ENCODE measurements at regions not wholly inside any gene's neighbourhood (a gene's known extent, or its start where the extent isn't known, plus 50 kb on each side); places are given as distances from the start of the nearest gene placed in this dataset.

DNA sequence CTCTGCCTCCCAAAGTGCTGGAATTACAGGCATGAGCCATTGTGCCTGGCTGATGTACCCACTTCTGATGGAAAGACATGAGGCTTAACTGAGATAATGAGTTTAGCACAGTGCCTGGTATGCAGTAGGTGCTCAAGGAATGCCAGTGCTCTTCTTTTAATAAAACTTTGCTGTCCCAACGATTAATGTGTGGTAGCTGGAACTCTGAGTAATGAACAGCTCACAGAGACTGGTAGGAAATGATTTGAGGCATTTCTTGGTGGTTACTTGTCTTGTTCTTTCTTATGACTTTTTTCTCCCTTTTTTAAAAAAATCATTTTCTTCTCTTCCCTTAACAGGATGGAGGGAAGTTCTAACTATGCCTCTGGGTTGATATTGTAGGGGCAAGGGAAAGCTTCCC is 235.7 kb upstream of the PWP1 start (continued):
- TF ChIP-seq, protein P1, sequence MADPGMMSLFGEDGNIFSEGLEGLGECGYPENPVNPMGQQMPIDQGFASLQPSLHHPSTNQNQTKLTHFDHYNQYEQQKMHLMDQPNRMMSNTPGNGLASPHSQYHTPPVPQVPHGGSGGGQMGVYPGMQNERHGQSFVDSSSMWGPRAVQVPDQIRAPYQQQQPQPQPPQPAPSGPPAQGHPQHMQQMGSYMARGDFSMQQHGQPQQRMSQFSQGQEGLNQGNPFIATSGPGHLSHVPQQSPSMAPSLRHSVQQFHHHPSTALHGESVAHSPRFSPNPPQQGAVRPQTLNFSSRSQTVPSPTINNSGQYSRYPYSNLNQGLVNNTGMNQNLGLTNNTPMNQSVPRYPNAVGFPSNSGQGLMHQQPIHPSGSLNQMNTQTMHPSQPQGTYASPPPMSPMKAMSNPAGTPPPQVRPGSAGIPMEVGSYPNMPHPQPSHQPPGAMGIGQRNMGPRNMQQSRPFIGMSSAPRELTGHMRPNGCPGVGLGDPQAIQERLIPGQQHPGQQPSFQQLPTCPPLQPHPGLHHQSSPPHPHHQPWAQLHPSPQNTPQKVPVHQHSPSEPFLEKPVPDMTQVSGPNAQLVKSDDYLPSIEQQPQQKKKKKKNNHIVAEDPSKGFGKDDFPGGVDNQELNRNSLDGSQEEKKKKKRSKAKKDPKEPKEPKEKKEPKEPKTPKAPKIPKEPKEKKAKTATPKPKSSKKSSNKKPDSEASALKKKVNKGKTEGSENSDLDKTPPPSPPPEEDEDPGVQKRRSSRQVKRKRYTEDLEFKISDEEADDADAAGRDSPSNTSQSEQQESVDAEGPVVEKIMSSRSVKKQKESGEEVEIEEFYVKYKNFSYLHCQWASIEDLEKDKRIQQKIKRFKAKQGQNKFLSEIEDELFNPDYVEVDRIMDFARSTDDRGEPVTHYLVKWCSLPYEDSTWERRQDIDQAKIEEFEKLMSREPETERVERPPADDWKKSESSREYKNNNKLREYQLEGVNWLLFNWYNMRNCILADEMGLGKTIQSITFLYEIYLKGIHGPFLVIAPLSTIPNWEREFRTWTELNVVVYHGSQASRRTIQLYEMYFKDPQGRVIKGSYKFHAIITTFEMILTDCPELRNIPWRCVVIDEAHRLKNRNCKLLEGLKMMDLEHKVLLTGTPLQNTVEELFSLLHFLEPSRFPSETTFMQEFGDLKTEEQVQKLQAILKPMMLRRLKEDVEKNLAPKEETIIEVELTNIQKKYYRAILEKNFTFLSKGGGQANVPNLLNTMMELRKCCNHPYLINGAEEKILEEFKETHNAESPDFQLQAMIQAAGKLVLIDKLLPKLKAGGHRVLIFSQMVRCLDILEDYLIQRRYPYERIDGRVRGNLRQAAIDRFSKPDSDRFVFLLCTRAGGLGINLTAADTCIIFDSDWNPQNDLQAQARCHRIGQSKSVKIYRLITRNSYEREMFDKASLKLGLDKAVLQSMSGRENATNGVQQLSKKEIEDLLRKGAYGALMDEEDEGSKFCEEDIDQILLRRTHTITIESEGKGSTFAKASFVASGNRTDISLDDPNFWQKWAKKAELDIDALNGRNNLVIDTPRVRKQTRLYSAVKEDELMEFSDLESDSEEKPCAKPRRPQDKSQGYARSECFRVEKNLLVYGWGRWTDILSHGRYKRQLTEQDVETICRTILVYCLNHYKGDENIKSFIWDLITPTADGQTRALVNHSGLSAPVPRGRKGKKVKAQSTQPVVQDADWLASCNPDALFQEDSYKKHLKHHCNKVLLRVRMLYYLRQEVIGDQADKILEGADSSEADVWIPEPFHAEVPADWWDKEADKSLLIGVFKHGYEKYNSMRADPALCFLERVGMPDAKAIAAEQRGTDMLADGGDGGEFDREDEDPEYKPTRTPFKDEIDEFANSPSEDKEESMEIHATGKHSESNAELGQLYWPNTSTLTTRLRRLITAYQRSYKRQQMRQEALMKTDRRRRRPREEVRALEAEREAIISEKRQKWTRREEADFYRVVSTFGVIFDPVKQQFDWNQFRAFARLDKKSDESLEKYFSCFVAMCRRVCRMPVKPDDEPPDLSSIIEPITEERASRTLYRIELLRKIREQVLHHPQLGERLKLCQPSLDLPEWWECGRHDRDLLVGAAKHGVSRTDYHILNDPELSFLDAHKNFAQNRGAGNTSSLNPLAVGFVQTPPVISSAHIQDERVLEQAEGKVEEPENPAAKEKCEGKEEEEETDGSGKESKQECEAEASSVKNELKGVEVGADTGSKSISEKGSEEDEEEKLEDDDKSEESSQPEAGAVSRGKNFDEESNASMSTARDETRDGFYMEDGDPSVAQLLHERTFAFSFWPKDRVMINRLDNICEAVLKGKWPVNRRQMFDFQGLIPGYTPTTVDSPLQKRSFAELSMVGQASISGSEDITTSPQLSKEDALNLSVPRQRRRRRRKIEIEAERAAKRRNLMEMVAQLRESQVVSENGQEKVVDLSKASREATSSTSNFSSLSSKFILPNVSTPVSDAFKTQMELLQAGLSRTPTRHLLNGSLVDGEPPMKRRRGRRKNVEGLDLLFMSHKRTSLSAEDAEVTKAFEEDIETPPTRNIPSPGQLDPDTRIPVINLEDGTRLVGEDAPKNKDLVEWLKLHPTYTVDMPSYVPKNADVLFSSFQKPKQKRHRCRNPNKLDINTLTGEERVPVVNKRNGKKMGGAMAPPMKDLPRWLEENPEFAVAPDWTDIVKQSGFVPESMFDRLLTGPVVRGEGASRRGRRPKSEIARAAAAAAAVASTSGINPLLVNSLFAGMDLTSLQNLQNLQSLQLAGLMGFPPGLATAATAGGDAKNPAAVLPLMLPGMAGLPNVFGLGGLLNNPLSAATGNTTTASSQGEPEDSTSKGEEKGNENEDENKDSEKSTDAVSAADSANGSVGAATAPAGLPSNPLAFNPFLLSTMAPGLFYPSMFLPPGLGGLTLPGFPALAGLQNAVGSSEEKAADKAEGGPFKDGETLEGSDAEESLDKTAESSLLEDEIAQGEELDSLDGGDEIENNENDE (IDR thresholded peaks at IDR 0.05; ENCODE audit: insufficient replicate concordance, low read length), result no peak
- no peak for TF ChIP-seq NRF1 (IDR thresholded peaks at IDR 0.05; ENCODE audit: low read depth, low read length)
- TF ChIP-seq, protein P2, sequence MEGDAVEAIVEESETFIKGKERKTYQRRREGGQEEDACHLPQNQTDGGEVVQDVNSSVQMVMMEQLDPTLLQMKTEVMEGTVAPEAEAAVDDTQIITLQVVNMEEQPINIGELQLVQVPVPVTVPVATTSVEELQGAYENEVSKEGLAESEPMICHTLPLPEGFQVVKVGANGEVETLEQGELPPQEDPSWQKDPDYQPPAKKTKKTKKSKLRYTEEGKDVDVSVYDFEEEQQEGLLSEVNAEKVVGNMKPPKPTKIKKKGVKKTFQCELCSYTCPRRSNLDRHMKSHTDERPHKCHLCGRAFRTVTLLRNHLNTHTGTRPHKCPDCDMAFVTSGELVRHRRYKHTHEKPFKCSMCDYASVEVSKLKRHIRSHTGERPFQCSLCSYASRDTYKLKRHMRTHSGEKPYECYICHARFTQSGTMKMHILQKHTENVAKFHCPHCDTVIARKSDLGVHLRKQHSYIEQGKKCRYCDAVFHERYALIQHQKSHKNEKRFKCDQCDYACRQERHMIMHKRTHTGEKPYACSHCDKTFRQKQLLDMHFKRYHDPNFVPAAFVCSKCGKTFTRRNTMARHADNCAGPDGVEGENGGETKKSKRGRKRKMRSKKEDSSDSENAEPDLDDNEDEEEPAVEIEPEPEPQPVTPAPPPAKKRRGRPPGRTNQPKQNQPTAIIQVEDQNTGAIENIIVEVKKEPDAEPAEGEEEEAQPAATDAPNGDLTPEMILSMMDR (IDR thresholded peaks at IDR 0.05; ENCODE audit: control extremely low read depth in 1 of 3, insufficient read depth in 1 of 3, low read depth in 1 of 3, low read length in 3 of 3), result no peak
- no peak for TF ChIP-seq PHF8 (conservative IDR thresholded peaks at IDR 0.05; ENCODE audit: low read depth, low read length)
- TF ChIP-seq EGR1 (IDR thresholded peaks at IDR 0.05; ENCODE audit: borderline replicate concordance, low read depth, low read length), result no peak

Measured in H1 (cell line).